HEK293 (cell line): ENCODE measurements at regions not wholly inside any gene's neighbourhood (a gene's known extent, or its start where the extent isn't known, plus 50 kb on each side); places are given as distances from the start of the nearest gene placed in this dataset.
"Not testable (repeated sequence)": the region's sequence is repeated elsewhere in the genome, so short reads cannot be mapped to it uniquely, and the experiment has no call there.

Source experiments
- CTCF ChIA-PET: fragments of 350-600 bp; formaldehyde crosslinking; extraction: SDS; loops from one replicate; lab custom pipeline; 2021; ENCODE audit warnings: antibody characterized with exemption; lab: Yijun Ruan, JAX
- POLR2A ChIA-PET: fragments of 300-600 bp; formaldehyde crosslinking; extraction: SDS; loops from one replicate; lab custom pipeline; 2020; ENCODE audit warnings: antibody characterized with exemption, inconsistent platforms; lab: Yijun Ruan, JAX
- H3K27ac ChIP-seq: fragments of 200-500 bp; sonication (Bioruptor generic); 2 replicates; pipeline ENCODE4 v1.5.1; 2014; ENCODE audit warnings: low read depth, low read length, control low read depth, inconsistent platforms; ENCODE audit errors: extremely low read depth
- H3K36me3 ChIP-seq, 2 experiments: fragments of 200-500 bp in 1 of 2; sonication (Bioruptor generic) in 1 of 2; 1 replicate in 1 of 2; 2 replicates in 1 of 2; pipeline ENCODE4 v1.5.1; 2014 to 2017; ENCODE audit warnings: inconsistent platforms in 2 of 2, low read length in 2 of 2; ENCODE audit not compliant: control insufficient read depth in 2 of 2, insufficient read depth in 1 of 2
- H3K4me1 ChIP-seq: fragments of 200-500 bp; sonication (Bioruptor generic); 2 replicates; pipeline ENCODE4 v1.5.1; 2014; ENCODE audit warnings: mild to moderate bottlenecking, low read length, inconsistent platforms; ENCODE audit not compliant: control insufficient read depth, insufficient read depth
- H3K4me3 ChIP-seq: 2 replicates; pipeline ENCODE4 v1.5.1; 2011; ENCODE audit warnings: low read depth, mild to moderate bottlenecking, control low read depth, low read length, moderate library complexity
- H3K9me3 ChIP-seq: fragments of 200-500 bp; sonication (Bioruptor generic); 2 replicates; pipeline ENCODE4 v1.5.1; 2014; ENCODE audit warnings: low read depth, low read length, inconsistent platforms; ENCODE audit not compliant: control insufficient read depth, insufficient read depth
- CTCF ChIP-seq: fragments of 450-650 bp; formaldehyde crosslinking; IDR thresholded peaks from 2 replicates; pipeline ENCODE4 v1.5.1; 2016; ENCODE audit warnings: missing biosample characterization, missing genetic modification characterization
- GLI2 ChIP-seq: fragments of 450-650 bp; formaldehyde crosslinking; IDR thresholded peaks from 2 replicates; pipeline ENCODE4; 2017; ENCODE audit warnings: missing biosample characterization, missing genetic modification characterization, low read depth, borderline replicate concordance
- HOXC10 ChIP-seq: sonication (generic); formaldehyde crosslinking; IDR thresholded peaks from 2 replicates; pipeline ENCODE4 v1.8.1; 2023; ENCODE audit warnings: mild to moderate bottlenecking, missing genetic modification reagents
- KLF1 ChIP-seq: fragments of 450-650 bp; formaldehyde crosslinking; IDR thresholded peaks from 2 replicates; pipeline ENCODE4 v1.5.1; 2016; ENCODE audit warnings: missing biosample characterization, missing genetic modification characterization
- MZF1 ChIP-seq: fragments of 450-650 bp; formaldehyde crosslinking; IDR thresholded peaks from 2 replicates; pipeline ENCODE4 v1.5.1; 2017; ENCODE audit warnings: missing biosample characterization, missing genetic modification characterization, borderline replicate concordance
- PRDM6 ChIP-seq: fragments of 450-650 bp; formaldehyde crosslinking; IDR thresholded peaks from 2 replicates; pipeline ENCODE4 v1.5.1; 2017; ENCODE audit warnings: missing biosample characterization, missing genetic modification characterization
- ZBTB1 ChIP-seq: fragments of 450-650 bp; formaldehyde crosslinking; IDR thresholded peaks from 2 replicates; pipeline ENCODE4 v1.5.1; 2016; ENCODE audit warnings: missing biosample characterization, missing genetic modification characterization
- ZNF112 ChIP-seq: fragments of 450-650 bp; formaldehyde crosslinking; IDR thresholded peaks from 2 replicates; pipeline ENCODE4 v1.5.0; 2017; ENCODE audit warnings: missing biosample characterization, missing genetic modification characterization
- ZNF121 ChIP-seq: fragments of 450-650 bp; formaldehyde crosslinking; IDR thresholded peaks from 2 replicates; pipeline ENCODE4 v1.5.1; 2016; ENCODE audit warnings: missing biosample characterization, missing genetic modification characterization
- ZNF2 ChIP-seq: fragments of 450-650 bp; formaldehyde crosslinking; IDR thresholded peaks from 2 replicates; pipeline ENCODE4 v1.5.1; 2016; ENCODE audit warnings: missing biosample characterization, missing genetic modification characterization
- ZNF221 ChIP-seq: fragments of 450-650 bp; formaldehyde crosslinking; IDR thresholded peaks from 2 replicates; pipeline ENCODE4 v1.5.1; 2017; ENCODE audit warnings: missing biosample characterization, missing genetic modification characterization, borderline replicate concordance
- ZNF350 ChIP-seq: fragments of 450-650 bp; formaldehyde crosslinking; IDR thresholded peaks from 2 replicates; pipeline ENCODE4 v1.5.0; 2017; ENCODE audit warnings: missing biosample characterization, mild to moderate bottlenecking, missing genetic modification characterization
- ZNF354C ChIP-seq: fragments of 450-650 bp; formaldehyde crosslinking; IDR thresholded peaks from 2 replicates; pipeline ENCODE4 v1.5.1; 2016; ENCODE audit warnings: missing biosample characterization, missing genetic modification characterization, low read depth, borderline replicate concordance
- ZNF514 ChIP-seq: fragments of 450-650 bp; formaldehyde crosslinking; IDR thresholded peaks from 2 replicates; pipeline ENCODE4 v1.5.1; 2016; ENCODE audit warnings: missing biosample characterization, missing genetic modification characterization
- ZNF521 ChIP-seq: fragments of 450-650 bp; formaldehyde crosslinking; IDR thresholded peaks from 2 replicates; pipeline ENCODE4 v1.5.1; 2017; ENCODE audit warnings: missing biosample characterization, mild to moderate bottlenecking, missing genetic modification characterization
- ZNF529 ChIP-seq: fragments of 450-650 bp; formaldehyde crosslinking; IDR thresholded peaks from 2 replicates; pipeline ENCODE4 v1.5.1; 2017; ENCODE audit warnings: missing genetic modification characterization, missing biosample characterization; ENCODE audit not compliant: insufficient replicate concordance
- ZNF544 ChIP-seq: fragments of 450-650 bp; formaldehyde crosslinking; IDR thresholded peaks from 2 replicates; pipeline ENCODE4 v1.5.0; 2017; ENCODE audit warnings: missing biosample characterization, missing genetic modification characterization
- ZNF585B ChIP-seq: fragments of 450-650 bp; formaldehyde crosslinking; IDR thresholded peaks from 2 replicates; pipeline ENCODE4 v1.5.1; 2016; ENCODE audit warnings: missing biosample characterization, missing genetic modification characterization
- ZNF629 ChIP-seq: fragments of 450-650 bp; formaldehyde crosslinking; IDR thresholded peaks from 2 replicates; pipeline ENCODE4 v1.5.1; 2017; ENCODE audit warnings: missing biosample characterization, missing genetic modification characterization
- ZNF654 ChIP-seq: fragments of 450-650 bp; formaldehyde crosslinking; IDR thresholded peaks from 2 replicates; pipeline ENCODE4 v1.5.1; 2016; ENCODE audit warnings: low read depth, missing biosample characterization, missing genetic modification characterization
- ZNF658 ChIP-seq: fragments of 450-650 bp; formaldehyde crosslinking; IDR thresholded peaks from 2 replicates; pipeline ENCODE4; 2016; ENCODE audit warnings: missing biosample characterization, missing genetic modification characterization
- TF ChIP-seq, protein P1 (sequence below): fragments of 450-650 bp; formaldehyde crosslinking; IDR thresholded peaks from 2 replicates; pipeline ENCODE4 v1.5.1; 2016; ENCODE audit warnings: missing biosample characterization, missing genetic modification characterization

- POLR2A ChIA-PET, H3K9me3 ChIP-seq, H3K4me3 ChIP-seq, H3K36me3 ChIP-seq, H3K27ac ChIP-seq, H3K4me1 ChIP-seq: not testable (repeated sequence)
- TF ChIP-seq ZNF2 (tag by site-specific recombination) (peak; percentile 55; the same call in 1 of the 2 replicates), ZNF654 (peak; percentile 8; the same call in 1 of the 2 replicates), CTCF (tag by site-specific recombination) (peak; percentile 52; the same call in 1 of the 2 replicates)
- CTCF ChIA-PET: interaction anchor here (0.6 to 3.8 kb wide), 7 partner anchors 15 to 98 kb away, joined by 3 to 24 read pairs (median 4); no protein-coding TSS in a partner anchor
These were observed 1248.6 kb downstream of the TMEM121 start for GRCh38 chr14:106774889-106775480.

DNA sequence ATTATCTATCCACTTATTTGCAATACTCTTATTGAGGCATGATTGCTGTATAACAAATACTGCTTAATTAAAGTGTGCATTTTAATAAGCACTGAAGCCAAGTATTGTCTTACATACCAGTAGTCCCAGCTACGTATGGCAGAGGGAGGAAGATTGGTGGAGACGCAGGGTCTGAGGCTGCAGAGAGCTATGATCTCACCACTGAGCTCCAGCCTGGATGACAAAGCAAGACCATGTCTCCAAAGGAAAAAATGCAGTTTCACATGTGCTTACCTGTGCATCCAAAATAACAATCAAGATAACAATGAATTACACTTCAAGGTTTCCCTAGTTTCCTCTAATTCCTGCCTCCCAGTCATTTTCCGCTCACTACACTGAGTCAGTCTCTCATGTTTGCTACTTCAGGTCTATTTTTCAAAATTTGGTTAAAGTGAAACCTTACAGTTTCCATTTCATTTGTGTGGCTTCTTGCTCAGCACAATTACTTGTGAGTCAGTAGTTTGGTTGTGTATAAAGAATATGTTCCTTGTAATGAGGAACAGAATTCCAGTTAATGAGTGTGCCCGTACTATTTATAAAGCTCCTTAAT lies 1250.1 kb downstream of the TMEM121 start:
- no peaks in the 10 kb centered on the region for H3K4me1 ChIP-seq
- TF ChIP-seq ZNF121 (tag by site-specific recombination) (no peak), ZNF350 (no peak), ZNF629 (tag by site-specific recombination) (no peak), MZF1 (tag by site-specific recombination) (no peak), ZNF514 (tag by site-specific recombination) (no peak), ZNF529 (tag by site-specific recombination) (no peak), HOXC10 (CRISPR knock-in tag) (no peak), KLF1 (no peak), GLI2 (tag by site-specific recombination) (no peak), ZNF354C (no peak), ZNF585B (tag by site-specific recombination) (no peak), ZBTB1 (tag by site-specific recombination) (no peak), PRDM6 (no peak), ZNF658 (tag by site-specific recombination) (no peak)
- H3K9me3 ChIP-seq: peaks cover 2% of the 10 kb centered on the region
- CTCF ChIA-PET: interaction anchor here (0.5 to 3.8 kb wide), 6 partner anchors 11 to 357 kb away, joined by 3 to 24 read pairs (median 4); no protein-coding TSS in a partner anchor
- POLR2A ChIA-PET: no interaction called here
- H3K27ac ChIP-seq: no peak overlapping the region
- no peak overlapping the region for H3K4me3 ChIP-seq
- no peaks in the 10 kb centered on the region for H3K36me3 ChIP-seq

DNA sequence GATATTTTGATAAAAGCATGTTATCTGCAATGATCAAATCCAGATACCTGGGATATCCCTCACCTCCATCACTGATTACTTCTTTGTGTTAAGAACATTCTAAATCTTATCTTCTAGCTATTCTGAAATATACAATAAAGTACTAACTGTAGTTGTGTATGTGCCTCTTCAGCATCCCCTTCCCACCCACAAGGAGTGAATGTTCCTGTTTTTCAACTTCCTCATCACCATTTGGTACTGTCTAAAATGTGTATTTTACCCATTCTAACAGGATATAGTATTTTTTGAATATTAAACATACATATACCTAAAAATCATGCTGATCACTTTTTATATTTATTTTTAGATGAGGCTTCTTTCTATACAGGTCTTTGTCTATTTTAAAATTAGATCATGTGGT lies 1252.6 kb downstream of the TMEM121 start:
- CTCF ChIA-PET: interaction anchor here (1.0 to 1.5 kb wide), 2 partner anchors 11 to 361 kb away, joined by 3 to 13 read pairs; no protein-coding TSS in a partner anchor
- POLR2A ChIA-PET: no interaction called here

More for the DNA sequence above, 1252.6 kb downstream of the TMEM121 start:
- peaks cover 2% of the 10 kb centered on the region for H3K9me3 ChIP-seq
- TF ChIP-seq ZNF521 (tag by site-specific recombination) (no peak), ZNF112 (tag by site-specific recombination) (no peak), ZNF221 (no peak), ZBTB1 (tag by site-specific recombination) (no peak), ZNF544 (no peak)
- TF ChIP-seq, protein P1, sequence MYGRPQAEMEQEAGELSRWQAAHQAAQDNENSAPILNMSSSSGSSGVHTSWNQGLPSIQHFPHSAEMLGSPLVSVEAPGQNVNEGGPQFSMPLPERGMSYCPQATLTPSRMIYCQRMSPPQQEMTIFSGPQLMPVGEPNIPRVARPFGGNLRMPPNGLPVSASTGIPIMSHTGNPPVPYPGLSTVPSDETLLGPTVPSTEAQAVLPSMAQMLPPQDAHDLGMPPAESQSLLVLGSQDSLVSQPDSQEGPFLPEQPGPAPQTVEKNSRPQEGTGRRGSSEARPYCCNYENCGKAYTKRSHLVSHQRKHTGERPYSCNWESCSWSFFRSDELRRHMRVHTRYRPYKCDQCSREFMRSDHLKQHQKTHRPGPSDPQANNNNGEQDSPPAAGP (tag by site-specific recombination): no peak
- TF ChIP-seq, all 188 proteins: peak for 0
- H3K4me1 ChIP-seq: no peaks in the 10 kb centered on the region
- no peak overlapping the region for H3K4me3 ChIP-seq
- H3K27ac ChIP-seq: no peak overlapping the region
- no peaks in the 10 kb centered on the region for H3K36me3 ChIP-seq
